Liver (tissue), 8 donors: ENCODE measurements at regions not wholly inside any gene's neighbourhood (a gene's known extent, or its start where the extent isn't known, plus 50 kb on each side); places are given as distances from the start of the nearest gene placed in this dataset.

ENCODE experiments used
- DNase-seq: peaks from one replicate; pipeline ENCODE4 v3.0.0-alpha.2; 2017; ENCODE audit warnings: low spot score
- H3K27ac ChIP-seq, 2 donors: one replicate each; pipeline ENCODE4 v1.7.0; 2013; ENCODE audit warnings: inconsistent platforms in 2 of 2, low read length in 2 of 2, control low read depth in 1 of 2, low read depth in 1 of 2, mild to moderate bottlenecking in 1 of 2
- H3K27me3 ChIP-seq, 4 donors: one replicate each; pipeline versions ENCODE4 v1.6.1 to v1.7.0; 2013; ENCODE audit warnings: low read length in 3 of 4, inconsistent platforms in 1 of 4, mild to moderate bottlenecking in 1 of 4, moderate library complexity in 1 of 4; ENCODE audit not compliant: control insufficient read depth in 4 of 4, insufficient read depth in 4 of 4
- H3K36me3 ChIP-seq, 4 donors: one replicate each; pipeline versions ENCODE4 v1.6.1 to v1.7.0; 2013; ENCODE audit warnings: low read length in 3 of 4, mild to moderate bottlenecking in 3 of 4, low read depth in 1 of 4, moderate library complexity in 1 of 4; ENCODE audit not compliant: control insufficient read depth in 4 of 4, insufficient read depth in 3 of 4
- H3K4me1 ChIP-seq, 4 donors: one replicate each; pipeline versions ENCODE4 v1.6.1 to v1.7.0; 2013; ENCODE audit warnings: low read length in 3 of 4, mild to moderate bottlenecking in 3 of 4, moderate library complexity in 1 of 4; ENCODE audit not compliant: control insufficient read depth in 4 of 4, insufficient read depth in 4 of 4
- H3K4me3 ChIP-seq, 3 donors: one replicate each; pipeline versions ENCODE4 v1.6.1 to v1.7.0; 2013; ENCODE audit warnings: low read length in 3 of 3, control low read depth in 1 of 3, low read depth in 1 of 3, mild to moderate bottlenecking in 1 of 3
- H3K9ac ChIP-seq, 2 donors: one replicate each; pipeline ENCODE4 v1.7.0; 2013; ENCODE audit warnings: low read length in 2 of 2, mild to moderate bottlenecking in 2 of 2, moderate library complexity in 2 of 2, control low read depth in 1 of 2, low read depth in 1 of 2
- H3K9me3 ChIP-seq, 4 donors: one replicate each; pipeline versions ENCODE4 v1.6.1 to v1.7.0; 2013; ENCODE audit warnings: low read length in 3 of 4; ENCODE audit not compliant: control insufficient read depth in 4 of 4
- EGR1 ChIP-seq, 2 donors: IDR thresholded peaks; 2 replicates each; pipeline ENCODE4 v1.6.1; 2016 to 2018; ENCODE audit warnings: antibody characterized with exemption in 2 of 2, low read depth in 2 of 2
- FOXA1 ChIP-seq: IDR thresholded peaks from 2 replicates; pipeline ENCODE4 v1.6.1; 2016; ENCODE audit warnings: antibody characterized with exemption
- FOXA2 ChIP-seq: IDR thresholded peaks from 2 replicates; pipeline ENCODE4 v1.6.1; 2016; ENCODE audit warnings: antibody characterized with exemption
- GABPA ChIP-seq, 2 donors: IDR thresholded peaks in 1 of 2; conservative IDR thresholded peaks in 1 of 2; 2 replicates each; pipeline ENCODE4 v1.6.1; 2016; ENCODE audit warnings: antibody characterized with exemption in 2 of 2, mild to moderate bottlenecking in 1 of 2, moderate library complexity in 1 of 2
- HNF4A ChIP-seq, 2 donors: conservative IDR thresholded peaks; 2 replicates each; pipeline ENCODE4 v1.6.1; 2016; ENCODE audit warnings: antibody characterized with exemption in 2 of 2, mild to moderate bottlenecking in 2 of 2
- HNF4G ChIP-seq: IDR thresholded peaks from 2 replicates; pipeline ENCODE4 v1.6.1; 2016; ENCODE audit warnings: antibody characterized with exemption
- NR2F2 ChIP-seq: IDR thresholded peaks from 2 replicates; pipeline ENCODE4 v1.6.1; 2016; ENCODE audit warnings: antibody characterized with exemption
- RAD21 ChIP-seq, 2 donors: IDR thresholded peaks; 2 replicates each; pipeline ENCODE4 v1.6.1; 2016; ENCODE audit warnings: antibody characterized with exemption in 2 of 2, mild to moderate bottlenecking in 2 of 2
- RXRA ChIP-seq, 2 donors: IDR thresholded peaks; 2 replicates each; pipeline ENCODE4 v1.6.1; 2017 to 2018; ENCODE audit warnings: antibody characterized with exemption in 2 of 2, mild to moderate bottlenecking in 1 of 2
- SP1 ChIP-seq: IDR thresholded peaks from 2 replicates; pipeline ENCODE4 v1.6.1; 2018; ENCODE audit warnings: antibody characterized with exemption, mild to moderate bottlenecking
- TAF1 ChIP-seq: conservative IDR thresholded peaks from 2 replicates; pipeline ENCODE4 v1.6.1; 2016; ENCODE audit warnings: antibody characterized with exemption, mild to moderate bottlenecking
- YY1 ChIP-seq: IDR thresholded peaks from 2 replicates; pipeline ENCODE4 v1.6.1; 2016; ENCODE audit warnings: antibody characterized with exemption, mild to moderate bottlenecking
- WGBS: extraction: QIAGEN DNeasy Blood & Tissue Kit; methylation state at CpG from one replicate; pipeline ENCODE4 v1.1.7; 2013; 5-methylcytosine and 5-hydroxymethylcytosine counted together
- TF ChIP-seq, protein P1 (sequence below): IDR thresholded peaks from 2 replicates; pipeline ENCODE4 v1.6.1; 2016; ENCODE audit warnings: antibody characterized with exemption, mild to moderate bottlenecking
- TF ChIP-seq, protein P2 (sequence below): IDR thresholded peaks from 2 replicates; pipeline ENCODE4 v1.6.1; 2016; ENCODE audit warnings: antibody characterized with exemption
- TF ChIP-seq, protein P3 (sequence below): fragments of 150-350 bp; IDR thresholded peaks from 2 replicates; pipeline ENCODE4 v1.5.1; 2017; ENCODE audit warnings: improper control_type of control experiment, low read depth, low read length; ENCODE audit not compliant: missing input control
- TF ChIP-seq, protein P4 (sequence below): IDR thresholded peaks from 2 replicates; pipeline ENCODE4 v1.6.1; 2016; ENCODE audit warnings: antibody characterized with exemption
- TF ChIP-seq, protein P5 (sequence below): IDR thresholded peaks from 2 replicates; pipeline ENCODE4 v1.6.1; 2016; ENCODE audit warnings: antibody characterized with exemption
- donor health status: healthy.
- donor health status: healthy.
- donor health status: healthy.
- donor health status: healthy.
- donor health status: healthy.

DNA sequence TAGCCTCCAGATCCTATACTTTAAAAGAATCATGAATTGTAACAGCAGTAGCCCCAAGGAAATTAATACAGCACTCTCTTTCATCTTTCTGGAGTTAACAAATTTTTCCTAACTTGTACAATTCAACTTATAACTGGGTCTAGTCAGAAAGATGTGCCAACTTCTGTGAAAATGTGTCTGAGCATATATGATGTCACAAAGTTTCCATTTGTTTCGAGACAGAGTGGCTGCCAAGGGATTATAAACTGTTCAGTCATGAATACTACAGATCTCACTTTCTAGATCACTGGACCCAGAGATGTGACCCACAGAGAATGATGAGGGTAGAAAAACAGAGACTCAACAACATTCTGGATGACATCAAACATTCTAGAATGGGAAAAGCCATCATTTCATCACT lies 249.2 kb upstream of the PHF14 start:
- Histone ChIP-seq H3K4me3 (no peak overlapping the region), H3K27me3 (no peaks in the 10 kb centered on the region), H3K9me3 (no peaks in the 10 kb centered on the region), H3K27ac (no peak overlapping the region), H3K36me3 (no peaks in the 10 kb centered on the region), H3K4me1 (no peaks in the 10 kb centered on the region), H3K9ac (no peak overlapping the region)
- no peak for TF ChIP-seq SP1
- no peak for TF ChIP-seq YY1
- TF ChIP-seq, protein P1, sequence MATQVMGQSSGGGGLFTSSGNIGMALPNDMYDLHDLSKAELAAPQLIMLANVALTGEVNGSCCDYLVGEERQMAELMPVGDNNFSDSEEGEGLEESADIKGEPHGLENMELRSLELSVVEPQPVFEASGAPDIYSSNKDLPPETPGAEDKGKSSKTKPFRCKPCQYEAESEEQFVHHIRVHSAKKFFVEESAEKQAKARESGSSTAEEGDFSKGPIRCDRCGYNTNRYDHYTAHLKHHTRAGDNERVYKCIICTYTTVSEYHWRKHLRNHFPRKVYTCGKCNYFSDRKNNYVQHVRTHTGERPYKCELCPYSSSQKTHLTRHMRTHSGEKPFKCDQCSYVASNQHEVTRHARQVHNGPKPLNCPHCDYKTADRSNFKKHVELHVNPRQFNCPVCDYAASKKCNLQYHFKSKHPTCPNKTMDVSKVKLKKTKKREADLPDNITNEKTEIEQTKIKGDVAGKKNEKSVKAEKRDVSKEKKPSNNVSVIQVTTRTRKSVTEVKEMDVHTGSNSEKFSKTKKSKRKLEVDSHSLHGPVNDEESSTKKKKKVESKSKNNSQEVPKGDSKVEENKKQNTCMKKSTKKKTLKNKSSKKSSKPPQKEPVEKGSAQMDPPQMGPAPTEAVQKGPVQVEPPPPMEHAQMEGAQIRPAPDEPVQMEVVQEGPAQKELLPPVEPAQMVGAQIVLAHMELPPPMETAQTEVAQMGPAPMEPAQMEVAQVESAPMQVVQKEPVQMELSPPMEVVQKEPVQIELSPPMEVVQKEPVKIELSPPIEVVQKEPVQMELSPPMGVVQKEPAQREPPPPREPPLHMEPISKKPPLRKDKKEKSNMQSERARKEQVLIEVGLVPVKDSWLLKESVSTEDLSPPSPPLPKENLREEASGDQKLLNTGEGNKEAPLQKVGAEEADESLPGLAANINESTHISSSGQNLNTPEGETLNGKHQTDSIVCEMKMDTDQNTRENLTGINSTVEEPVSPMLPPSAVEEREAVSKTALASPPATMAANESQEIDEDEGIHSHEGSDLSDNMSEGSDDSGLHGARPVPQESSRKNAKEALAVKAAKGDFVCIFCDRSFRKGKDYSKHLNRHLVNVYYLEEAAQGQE: no peak
- TF ChIP-seq RAD21 (IDR thresholded peaks at IDR 0.05): no peak
- TF ChIP-seq, protein P2, sequence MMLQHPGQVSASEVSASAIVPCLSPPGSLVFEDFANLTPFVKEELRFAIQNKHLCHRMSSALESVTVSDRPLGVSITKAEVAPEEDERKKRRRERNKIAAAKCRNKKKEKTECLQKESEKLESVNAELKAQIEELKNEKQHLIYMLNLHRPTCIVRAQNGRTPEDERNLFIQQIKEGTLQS: no peak
- no peak for TF ChIP-seq NR2F2
- no peak for TF ChIP-seq FOXA2
- no peak for TF ChIP-seq HNF4G
- no peak for TF ChIP-seq RXRA (IDR thresholded peaks at IDR 0.05)
- no peak for TF ChIP-seq FOXA1
- DNase-seq: no peak
- 69% methylated on average over 1 of the region's 1 CpG for WGBS

DNA sequence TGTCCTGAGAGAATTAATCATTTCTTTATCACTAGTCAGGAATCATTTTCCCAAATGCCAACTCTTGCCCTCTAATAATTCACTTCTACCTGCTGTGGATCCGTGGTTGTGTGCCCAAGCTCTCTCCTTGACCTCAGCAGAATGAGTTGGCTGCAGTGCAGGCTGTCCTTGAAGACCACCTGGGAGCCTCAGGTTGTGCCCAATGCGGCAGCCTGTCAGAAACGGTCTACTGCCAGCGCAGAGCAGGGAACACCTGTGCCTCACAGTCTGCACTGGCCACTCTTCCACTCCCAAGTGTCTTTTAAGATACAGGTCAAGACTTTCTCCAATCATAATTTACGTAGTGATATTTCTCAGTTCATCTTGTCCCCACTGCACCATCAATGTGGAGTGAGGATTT lies 246.0 kb upstream of the PHF14 start:
- 77% methylated on average over 5 of the region's 5 CpGs for WGBS
- no peaks in the 10 kb centered on the region for H3K36me3 ChIP-seq
- TF ChIP-seq, protein P3, sequence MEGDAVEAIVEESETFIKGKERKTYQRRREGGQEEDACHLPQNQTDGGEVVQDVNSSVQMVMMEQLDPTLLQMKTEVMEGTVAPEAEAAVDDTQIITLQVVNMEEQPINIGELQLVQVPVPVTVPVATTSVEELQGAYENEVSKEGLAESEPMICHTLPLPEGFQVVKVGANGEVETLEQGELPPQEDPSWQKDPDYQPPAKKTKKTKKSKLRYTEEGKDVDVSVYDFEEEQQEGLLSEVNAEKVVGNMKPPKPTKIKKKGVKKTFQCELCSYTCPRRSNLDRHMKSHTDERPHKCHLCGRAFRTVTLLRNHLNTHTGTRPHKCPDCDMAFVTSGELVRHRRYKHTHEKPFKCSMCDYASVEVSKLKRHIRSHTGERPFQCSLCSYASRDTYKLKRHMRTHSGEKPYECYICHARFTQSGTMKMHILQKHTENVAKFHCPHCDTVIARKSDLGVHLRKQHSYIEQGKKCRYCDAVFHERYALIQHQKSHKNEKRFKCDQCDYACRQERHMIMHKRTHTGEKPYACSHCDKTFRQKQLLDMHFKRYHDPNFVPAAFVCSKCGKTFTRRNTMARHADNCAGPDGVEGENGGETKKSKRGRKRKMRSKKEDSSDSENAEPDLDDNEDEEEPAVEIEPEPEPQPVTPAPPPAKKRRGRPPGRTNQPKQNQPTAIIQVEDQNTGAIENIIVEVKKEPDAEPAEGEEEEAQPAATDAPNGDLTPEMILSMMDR: no peak
- TF ChIP-seq RAD21 (IDR thresholded peaks at IDR 0.05) (no peak), EGR1 (IDR thresholded peaks at IDR 0.05; ENCODE audit: low read depth in 2 of 2) (no peak), RXRA (IDR thresholded peaks at IDR 0.05) (no peak), HNF4A (conservative IDR thresholded peaks at IDR 0.05) (no peak), YY1 (no peak), NR2F2 (no peak), SP1 (no peak), GABPA (IDR thresholded peaks at IDR 0.05 in 1 of 2, conservative IDR thresholded peaks at IDR 0.05 in 1 of 2) (no peak), FOXA1 (no peak), TAF1 (no peak), HNF4G (no peak)
- TF ChIP-seq, protein P2: no peak
- TF ChIP-seq, protein P4, sequence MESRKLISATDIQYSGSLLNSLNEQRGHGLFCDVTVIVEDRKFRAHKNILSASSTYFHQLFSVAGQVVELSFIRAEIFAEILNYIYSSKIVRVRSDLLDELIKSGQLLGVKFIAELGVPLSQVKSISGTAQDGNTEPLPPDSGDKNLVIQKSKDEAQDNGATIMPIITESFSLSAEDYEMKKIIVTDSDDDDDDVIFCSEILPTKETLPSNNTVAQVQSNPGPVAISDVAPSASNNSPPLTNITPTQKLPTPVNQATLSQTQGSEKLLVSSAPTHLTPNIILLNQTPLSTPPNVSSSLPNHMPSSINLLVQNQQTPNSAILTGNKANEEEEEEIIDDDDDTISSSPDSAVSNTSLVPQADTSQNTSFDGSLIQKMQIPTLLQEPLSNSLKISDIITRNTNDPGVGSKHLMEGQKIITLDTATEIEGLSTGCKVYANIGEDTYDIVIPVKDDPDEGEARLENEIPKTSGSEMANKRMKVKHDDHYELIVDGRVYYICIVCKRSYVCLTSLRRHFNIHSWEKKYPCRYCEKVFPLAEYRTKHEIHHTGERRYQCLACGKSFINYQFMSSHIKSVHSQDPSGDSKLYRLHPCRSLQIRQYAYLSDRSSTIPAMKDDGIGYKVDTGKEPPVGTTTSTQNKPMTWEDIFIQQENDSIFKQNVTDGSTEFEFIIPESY: no peak
- TF ChIP-seq, protein P1: no peak
- TF ChIP-seq, protein P5, sequence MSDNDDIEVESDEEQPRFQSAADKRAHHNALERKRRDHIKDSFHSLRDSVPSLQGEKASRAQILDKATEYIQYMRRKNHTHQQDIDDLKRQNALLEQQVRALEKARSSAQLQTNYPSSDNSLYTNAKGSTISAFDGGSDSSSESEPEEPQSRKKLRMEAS: no peak

More for the DNA sequence above, 246.0 kb upstream of the PHF14 start:
- Histone ChIP-seq H3K9me3 (no peaks in the 10 kb centered on the region), H3K27ac (no peak overlapping the region), H3K27me3 (no peaks in the 10 kb centered on the region), H3K9ac (no peak overlapping the region), H3K4me3 (no peak overlapping the region), H3K4me1 (no peaks in the 10 kb centered on the region)
- no peak for DNase-seq
